Uterus (tissue), 3 donors: ENCODE measurements at regions not wholly inside any gene's neighbourhood (a gene's known extent, or its start where the extent isn't known, plus 50 kb on each side); places are given as distances from the start of the nearest gene placed in this dataset.

Source experiments
- DNase-seq, 2 donors: peaks; one replicate each; pipeline ENCODE4 v3.0.0-alpha.2; 2019 to 2020
- H3K27ac ChIP-seq, 2 donors: fragments of 200-600 bp; sonication (generic); 1 replicate in 1 of 2; 2 replicates in 1 of 2; pipeline ENCODE4 v1.5.1; 2016 to 2018
- H3K27me3 ChIP-seq, 2 donors: fragments of 200-600 bp; sonication (generic); one replicate each; pipeline ENCODE4 v1.5.1; 2018 to 2019; ENCODE audit warnings: control low read depth in 1 of 2
- H3K36me3 ChIP-seq, 2 donors: fragments of 200-600 bp; sonication (generic); one replicate each; pipeline ENCODE4 v1.5.1; 2019; ENCODE audit warnings: control low read depth in 1 of 2
- H3K4me1 ChIP-seq, 2 donors: fragments of 200-600 bp; sonication (generic); one replicate each; pipeline ENCODE4 v1.5.1; 2018 to 2019; ENCODE audit warnings: control low read depth in 1 of 2
- H3K4me3 ChIP-seq, 2 donors: fragments of 200-600 bp; sonication (generic); 1 replicate in 1 of 2; 2 replicates in 1 of 2; pipeline ENCODE4 v1.5.1; 2018 to 2019; ENCODE audit warnings: mild to moderate bottlenecking in 1 of 2
- H3K9me3 ChIP-seq, 2 donors: fragments of 200-600 bp; sonication (generic); one replicate each; pipeline ENCODE4 v1.5.1; 2019; ENCODE audit warnings: control low read depth in 1 of 2
- POLR2A ChIP-seq, 2 donors: fragments of 450-650 bp; IDR thresholded peaks; one replicate each; pipeline ENCODE4 v1.6.1; 2016; ENCODE audit warnings: antibody characterized with exemption in 2 of 2, mild to moderate bottlenecking in 1 of 2, moderate library complexity in 1 of 2
- intact Hi-C: fragments of 100-400 bp; cut with DNase I; formaldehyde crosslinking; loops from one replicate; pipeline ENCODE4 v1.15.1; 2023; ENCODE audit warnings: low total_unique reads
- TF ChIP-seq, protein P1 (sequence below), 4 experiments: fragments of 200-600 bp in 2 of 4; fragments of 450-650 bp in 2 of 4; sonication (generic) in 2 of 4; IDR thresholded peaks; one replicate each; pipeline ENCODE4 v1.5.1; 2016 to 2019; ENCODE audit warnings: antibody characterized with exemption in 4 of 4, mild to moderate bottlenecking in 2 of 4, moderate library complexity in 1 of 4
- donor health status: DM: yes; HTN: yes; CAD: no.

- no peak for DNase-seq
- Histone ChIP-seq H3K4me1 (no peaks in the 10 kb centered on the region), H3K27ac (no peak overlapping the region), H3K36me3 (no peaks in the 10 kb centered on the region), H3K4me3 (no peak overlapping the region), H3K27me3 (no peaks in the 10 kb centered on the region), H3K9me3 (no peaks in the 10 kb centered on the region)
- intact Hi-C loops: no loop called here
- TF ChIP-seq POLR2A (IDR thresholded peaks at IDR 0.05): no peak
- TF ChIP-seq, protein P1, sequence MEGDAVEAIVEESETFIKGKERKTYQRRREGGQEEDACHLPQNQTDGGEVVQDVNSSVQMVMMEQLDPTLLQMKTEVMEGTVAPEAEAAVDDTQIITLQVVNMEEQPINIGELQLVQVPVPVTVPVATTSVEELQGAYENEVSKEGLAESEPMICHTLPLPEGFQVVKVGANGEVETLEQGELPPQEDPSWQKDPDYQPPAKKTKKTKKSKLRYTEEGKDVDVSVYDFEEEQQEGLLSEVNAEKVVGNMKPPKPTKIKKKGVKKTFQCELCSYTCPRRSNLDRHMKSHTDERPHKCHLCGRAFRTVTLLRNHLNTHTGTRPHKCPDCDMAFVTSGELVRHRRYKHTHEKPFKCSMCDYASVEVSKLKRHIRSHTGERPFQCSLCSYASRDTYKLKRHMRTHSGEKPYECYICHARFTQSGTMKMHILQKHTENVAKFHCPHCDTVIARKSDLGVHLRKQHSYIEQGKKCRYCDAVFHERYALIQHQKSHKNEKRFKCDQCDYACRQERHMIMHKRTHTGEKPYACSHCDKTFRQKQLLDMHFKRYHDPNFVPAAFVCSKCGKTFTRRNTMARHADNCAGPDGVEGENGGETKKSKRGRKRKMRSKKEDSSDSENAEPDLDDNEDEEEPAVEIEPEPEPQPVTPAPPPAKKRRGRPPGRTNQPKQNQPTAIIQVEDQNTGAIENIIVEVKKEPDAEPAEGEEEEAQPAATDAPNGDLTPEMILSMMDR (IDR thresholded peaks at IDR 0.05): no peak
These were observed 197.8 kb upstream of the NREP start for GRCh38 chr5:111954516-111955395.

DNA sequence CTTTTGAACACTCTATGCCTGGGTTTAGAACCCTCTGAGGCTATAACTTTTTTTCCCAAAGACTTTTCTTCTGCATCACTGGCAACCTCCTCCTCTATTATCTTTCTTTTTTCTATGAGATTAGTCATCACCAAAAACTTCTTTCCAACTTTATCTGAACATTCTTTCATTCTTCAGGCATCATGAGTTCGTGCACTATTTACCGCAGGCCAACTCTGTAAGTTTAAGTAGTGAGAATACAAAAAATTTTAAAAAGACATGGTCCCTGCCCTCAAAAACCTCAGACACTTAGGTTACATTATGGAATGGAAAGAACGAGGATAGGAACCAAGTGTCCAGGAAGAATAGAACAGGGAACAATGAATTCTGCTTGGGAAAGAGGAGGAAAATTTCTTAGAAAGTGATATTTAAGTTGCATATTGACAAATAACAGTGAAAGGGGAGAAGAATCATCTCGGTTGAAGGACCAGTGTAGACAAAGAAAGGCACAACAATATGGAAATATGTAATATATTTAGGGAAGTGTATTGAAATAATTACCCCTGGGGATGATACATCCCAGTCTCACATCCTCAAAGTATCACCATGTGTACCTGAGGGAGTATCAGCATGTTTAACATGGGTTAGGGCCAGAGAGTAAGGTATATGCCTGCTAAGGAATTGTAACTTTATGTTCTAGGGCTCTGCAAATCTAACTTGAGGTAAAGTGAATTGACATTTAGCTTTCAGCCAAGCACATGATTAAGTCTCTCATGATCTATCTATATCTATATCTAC lies 196.5 kb upstream of the NREP start:
- Histone ChIP-seq H3K36me3 (no peaks in the 10 kb centered on the region), H3K4me3 (no peak overlapping the region), H3K27me3 (no peaks in the 10 kb centered on the region), H3K9me3 (no peaks in the 10 kb centered on the region), H3K27ac (no peak overlapping the region), H3K4me1 (no peaks in the 10 kb centered on the region)
- TF ChIP-seq, protein P1 (IDR thresholded peaks at IDR 0.05): no peak
- no peak for TF ChIP-seq POLR2A (IDR thresholded peaks at IDR 0.05)
- intact Hi-C loops: no loop called here
- no peak for DNase-seq

- DNase-seq: no peak
- intact Hi-C loops: no loop called here
- H3K27me3 ChIP-seq: no peaks in the 10 kb centered on the region
- H3K9me3 ChIP-seq: no peaks in the 10 kb centered on the region
- H3K36me3 ChIP-seq: no peaks in the 10 kb centered on the region
- H3K4me1 ChIP-seq: no peaks in the 10 kb centered on the region
- no peak overlapping the region for H3K4me3 ChIP-seq
- TF ChIP-seq, protein P1 (IDR thresholded peaks at IDR 0.05): no peak
- no peak for TF ChIP-seq POLR2A (IDR thresholded peaks at IDR 0.05)
- H3K27ac ChIP-seq: no peak overlapping the region
These were observed 195.6 kb upstream of the NREP start for GRCh38 chr5:111952555-111952954.

DNA sequence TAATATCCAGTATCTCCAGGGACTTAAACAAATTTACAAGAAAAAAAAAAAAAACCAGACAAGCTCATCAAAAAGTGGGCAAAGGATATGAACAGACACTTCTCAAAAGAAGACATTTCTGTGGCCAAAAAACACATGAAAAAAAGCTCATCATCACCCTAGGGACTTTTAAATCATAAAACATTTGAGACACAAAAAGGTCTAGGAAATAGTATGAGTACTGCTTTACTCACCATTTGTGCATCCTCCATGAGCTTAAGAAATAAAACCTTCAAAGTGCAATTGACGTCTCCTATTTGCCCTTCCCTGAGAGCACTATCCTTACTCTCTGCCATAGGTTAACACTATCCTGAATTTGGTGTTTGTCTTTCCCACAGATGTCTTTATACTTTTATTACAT lies 193.7 kb upstream of the NREP start:
- Histone ChIP-seq H3K36me3 (no peaks in the 10 kb centered on the region), H3K9me3 (no peaks in the 10 kb centered on the region), H3K27me3 (no peaks in the 10 kb centered on the region), H3K4me1 (no peaks in the 10 kb centered on the region), H3K4me3 (no peak overlapping the region), H3K27ac (no peak overlapping the region)
- TF ChIP-seq, protein P1 (IDR thresholded peaks at IDR 0.05): no peak
- no peak for TF ChIP-seq POLR2A (IDR thresholded peaks at IDR 0.05)
- intact Hi-C loops: no loop called here
- no peak for DNase-seq
